ENCODE measurements at regions not wholly inside any gene's neighbourhood (a gene's known extent, or its start where the extent isn't known, plus 50 kb on each side); places are given as distances from the start of the nearest gene placed in this dataset.
"Not testable (repeated sequence)": the region's sequence is repeated elsewhere in the genome, so short reads cannot be mapped to it uniquely, and the experiment has no call there.

GRCh38 chr2:200099256-200099655, 143.9 kb downstream of the MAIP1 start:
- no peak for DNase-seq (ENCODE audit: extremely low read depth, low read depth, low spot score)

GRCh38 chr2:200100027-200100426, 144.6 kb downstream of the MAIP1 start:
- no peak for DNase-seq (ENCODE audit: extremely low read depth, low read depth, low spot score)

- DNase-seq (ENCODE audit: extremely low read depth, low read depth, low spot score), result no peak
Observed at GRCh38 chr2:200101922-200102321, 146.5 kb downstream of the MAIP1 start.

- no peak for DNase-seq (ENCODE audit: extremely low read depth, low read depth, low spot score)
Observed at GRCh38 chr2:200102971-200103370, 147.6 kb downstream of the MAIP1 start.

- DNase-seq (ENCODE audit: extremely low read depth, low read depth, low spot score), result no peak
Observed at GRCh38 chr2:200104015-200104414, 148.6 kb downstream of the MAIP1 start.

DNA sequence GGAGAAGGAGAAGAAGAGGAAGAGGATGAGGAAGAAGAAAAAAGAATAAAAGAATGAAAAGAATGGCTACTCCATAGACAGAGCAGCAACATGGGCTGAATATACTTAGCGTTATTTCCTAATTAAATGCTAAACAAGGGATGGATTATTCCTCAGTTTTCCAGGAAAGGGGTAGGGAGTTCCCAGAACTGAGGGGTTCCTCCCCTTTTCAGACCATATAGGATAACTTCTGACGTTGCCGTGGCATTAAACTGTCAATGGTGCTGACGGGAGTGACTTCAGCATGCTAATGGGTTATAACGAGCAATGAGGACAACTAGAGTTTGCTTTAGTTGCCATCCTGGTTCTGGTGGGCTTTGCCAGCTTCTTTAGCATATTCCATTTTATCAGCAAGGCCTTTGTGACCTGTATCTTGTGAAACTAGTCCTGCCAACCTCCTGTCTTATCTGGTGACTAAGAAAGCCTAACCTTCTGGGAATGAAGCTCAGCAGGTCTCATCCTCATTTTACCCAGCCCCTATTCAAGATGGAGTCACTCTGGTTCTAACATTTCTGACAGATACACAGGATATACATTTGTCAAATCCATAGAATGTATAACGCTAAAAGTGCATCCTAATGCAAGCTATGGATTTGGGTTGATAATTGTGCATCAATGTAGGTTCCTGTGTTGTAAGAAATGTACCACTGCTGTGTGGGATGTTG, 152.3 kb downstream of the MAIP1 start:
- no peak for DNase-seq (ENCODE audit: extremely low read depth, low read depth, low spot score)

DNA sequence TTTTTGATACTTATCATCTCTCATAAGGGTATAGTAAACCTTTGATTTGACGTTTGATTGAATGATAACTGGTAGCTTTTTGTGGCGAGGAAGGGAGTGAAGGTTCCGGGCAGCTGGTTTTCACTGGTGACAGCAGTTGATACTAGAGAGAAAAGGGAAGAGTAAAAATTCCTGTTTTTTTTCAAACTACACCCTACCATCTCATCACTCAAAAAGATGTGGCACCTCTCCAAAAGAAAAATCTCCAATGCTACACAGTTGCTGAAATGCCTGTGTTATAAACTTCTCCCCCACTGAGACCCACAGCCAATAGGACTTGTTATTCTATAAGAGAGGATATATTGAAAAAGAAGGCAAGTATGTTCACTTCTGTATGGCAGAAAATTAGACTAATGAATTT, 154.0 kb downstream of the MAIP1 start:
- DNase-seq (ENCODE audit: extremely low read depth, low read depth, low spot score), result no peak

DNA sequence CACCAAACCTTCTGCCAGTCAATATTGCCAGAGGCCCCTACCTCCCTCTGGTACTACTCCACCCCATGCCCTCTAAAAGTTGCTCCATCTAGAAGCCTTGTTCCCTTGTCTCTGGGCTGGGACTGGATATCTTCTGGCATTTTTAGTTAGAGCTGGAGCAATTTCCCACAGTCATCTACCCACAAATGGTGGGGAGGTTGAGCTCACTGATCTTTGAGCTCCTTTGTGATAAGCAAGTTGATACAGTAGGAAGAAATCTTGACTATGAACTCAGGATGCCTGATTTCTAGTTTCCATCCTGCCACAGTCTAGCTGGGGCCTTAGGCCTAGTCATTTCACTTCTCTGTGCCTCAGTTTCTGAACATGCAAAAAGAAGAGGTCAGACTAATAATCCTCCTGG, 155.0 kb downstream of the MAIP1 start:
- no peak for DNase-seq (ENCODE audit: extremely low read depth, low read depth, low spot score)

DNA sequence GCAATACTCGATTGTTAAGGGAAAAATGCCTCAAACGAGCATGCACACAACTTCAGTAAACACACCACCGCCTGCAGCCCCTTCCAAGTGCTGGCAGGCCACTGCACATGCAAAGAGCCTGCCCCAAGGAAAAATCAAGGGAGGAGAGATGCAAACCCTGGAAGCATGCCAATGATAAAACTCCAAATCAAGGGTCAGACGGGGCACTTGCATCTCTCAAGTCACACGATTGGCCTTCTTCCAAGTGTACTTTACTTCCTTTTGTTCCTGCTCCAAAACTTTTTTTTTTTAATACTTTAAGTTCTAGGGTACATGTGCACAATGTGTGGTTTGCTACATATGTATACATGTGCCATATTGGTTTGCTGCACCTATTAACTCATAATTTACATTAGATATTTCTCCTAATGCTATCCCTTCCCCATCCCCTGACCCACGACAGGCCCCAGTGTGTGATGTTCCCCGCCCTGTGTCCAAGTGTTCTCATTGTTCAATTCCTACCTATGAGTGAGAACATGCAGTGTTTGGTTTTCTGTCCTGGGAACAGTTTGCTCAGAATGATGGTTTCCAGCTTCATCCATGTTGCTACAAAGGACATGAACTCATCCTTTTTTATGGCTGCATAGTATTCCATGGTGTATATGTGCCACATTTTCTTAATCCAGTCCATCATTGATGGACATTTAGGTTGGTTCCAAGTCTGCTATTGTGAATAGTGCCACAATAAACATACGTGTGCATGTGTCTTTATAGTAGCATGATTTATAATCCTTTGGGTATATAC, 157.8 kb downstream of the MAIP1 start:
- DNase-seq (ENCODE audit: extremely low read depth, low read depth, low spot score), result not testable (repeated sequence)

DNA sequence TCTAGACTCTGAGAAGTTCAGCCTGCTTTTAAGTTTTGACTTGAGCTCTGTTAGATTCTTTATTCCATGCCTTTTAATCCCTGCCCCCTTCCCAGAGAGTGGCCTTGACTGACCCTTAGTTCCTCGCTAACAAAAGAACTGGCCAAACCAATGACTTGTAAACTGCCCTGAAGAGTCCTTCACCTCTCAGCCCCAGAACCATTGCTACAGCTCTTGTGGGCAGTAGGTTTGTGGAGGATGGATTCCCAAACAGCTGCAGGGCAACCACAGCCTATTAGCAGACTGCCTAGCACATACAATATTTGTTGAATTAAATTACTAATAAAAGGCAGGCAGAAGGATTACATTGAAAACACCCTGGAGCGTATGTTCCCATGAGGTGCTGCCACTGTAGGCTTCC, 163.9 kb downstream of the MAIP1 start:
- no peak for DNase-seq (ENCODE audit: extremely low read depth, low read depth, low spot score)

DNA sequence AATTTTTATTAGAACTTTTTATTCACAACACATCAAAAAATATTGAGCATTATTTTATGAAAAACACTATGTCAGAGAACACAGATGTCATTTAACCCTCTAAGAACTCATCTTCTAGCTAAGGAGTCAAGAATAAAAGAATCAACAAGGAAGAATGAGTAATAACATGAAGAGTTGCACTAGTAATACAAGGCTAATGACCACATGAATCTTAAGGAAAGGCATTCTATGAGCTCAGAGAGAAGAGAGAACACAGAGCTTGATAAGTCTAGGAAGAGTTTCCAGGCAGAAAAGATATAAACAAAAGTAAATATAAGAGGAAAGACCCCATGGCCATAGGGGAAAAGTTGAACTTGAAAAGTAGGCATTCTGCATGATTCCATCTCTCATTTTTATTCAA, 166.5 kb downstream of the MAIP1 start:
- DNase-seq (ENCODE audit: extremely low read depth, low read depth, low spot score), result no peak

DNA sequence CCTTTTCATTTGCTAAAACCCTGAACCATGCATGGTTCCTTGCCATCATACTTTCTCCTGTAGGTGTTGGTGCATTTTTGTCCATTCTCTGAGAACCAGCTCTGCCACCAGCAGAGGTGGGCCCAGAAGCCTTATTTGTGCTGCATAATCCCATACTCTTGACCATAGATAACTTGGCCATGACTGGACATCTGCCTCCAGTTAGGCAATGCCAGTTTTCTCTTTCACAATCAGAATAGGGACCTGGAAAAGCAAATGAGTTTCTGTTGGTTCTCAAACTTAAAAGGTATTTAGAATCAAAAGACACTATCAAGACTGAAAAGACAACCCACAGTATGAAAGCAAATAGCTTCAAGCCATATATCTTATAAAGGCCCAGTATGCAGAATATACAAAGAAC, 167.3 kb downstream of the MAIP1 start:
- DNase-seq (ENCODE audit: extremely low read depth, low read depth, low spot score), result no peak

GRCh38 chr2:200124665-200125368, 169.4 kb downstream of the MAIP1 start:
- DNase-seq (ENCODE audit: extremely low read depth, low read depth, low spot score), result not testable (repeated sequence)

DNA sequence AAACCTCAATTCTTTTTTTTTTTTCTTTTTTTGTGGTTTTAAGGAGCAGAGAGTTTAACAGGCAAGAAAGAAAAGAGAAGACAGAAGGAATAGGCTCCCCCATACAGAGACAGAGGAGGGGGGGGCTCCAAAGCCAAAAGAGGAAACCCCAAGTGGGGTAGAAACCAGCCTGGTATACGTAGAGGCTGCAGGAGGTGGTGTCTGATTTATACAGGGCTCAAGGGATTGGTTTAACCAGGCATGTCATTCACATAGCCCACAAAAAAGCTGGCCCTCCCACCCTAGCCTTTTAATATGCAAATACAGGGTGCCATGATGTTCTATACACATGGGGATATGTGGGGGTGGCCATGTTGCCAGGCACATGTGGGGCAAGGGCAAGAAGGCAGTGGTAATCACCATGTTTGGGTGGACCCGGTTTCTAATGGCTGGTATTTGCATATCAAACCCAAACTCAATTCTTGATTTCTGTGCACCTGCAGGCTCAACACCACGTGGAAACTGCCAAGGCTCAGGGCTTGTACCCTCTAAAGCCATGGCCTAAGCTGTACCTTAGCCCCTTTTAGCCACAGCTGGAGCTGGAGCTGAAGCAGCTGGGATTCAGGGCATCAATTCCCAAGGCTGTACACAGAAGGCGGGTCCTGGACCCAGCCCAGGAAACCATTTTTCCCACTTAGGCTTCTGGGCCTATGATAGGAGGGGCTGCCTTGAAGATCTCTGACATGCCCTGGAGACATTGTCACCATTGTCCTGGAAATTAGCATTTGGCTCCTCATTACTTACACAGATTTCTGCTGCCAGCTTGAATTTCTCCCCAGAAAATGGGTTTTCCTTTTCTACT, 170.3 kb downstream of the MAIP1 start:
- DNase-seq (ENCODE audit: extremely low read depth, low read depth, low spot score), result no peak

- DNase-seq (ENCODE audit: extremely low read depth, low read depth, low spot score), result not testable (repeated sequence)
Observed at GRCh38 chr2:200126285-200126670, 170.9 kb downstream of the MAIP1 start.

DNA sequence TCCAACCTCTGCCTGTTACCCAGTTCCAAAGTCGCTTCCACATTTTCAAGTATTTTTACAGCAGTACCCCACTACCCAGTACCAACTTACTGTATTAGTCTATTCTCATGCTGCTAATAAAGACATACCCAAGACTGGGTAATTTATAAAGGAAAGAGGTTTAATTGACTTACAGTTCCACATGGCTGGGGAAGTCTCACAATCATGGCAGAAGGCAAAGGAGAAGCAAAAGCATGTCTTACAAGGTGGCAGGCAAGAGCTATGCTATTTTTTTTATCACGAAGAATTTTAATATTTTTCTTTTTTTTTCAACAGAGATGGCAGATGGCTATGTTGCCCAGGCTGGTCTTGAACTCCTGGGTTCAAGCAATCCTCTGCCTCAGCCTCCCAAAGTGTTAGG, 171.3 kb downstream of the MAIP1 start:
- DNase-seq (ENCODE audit: extremely low read depth, low read depth, low spot score), result not testable (repeated sequence)

DNA sequence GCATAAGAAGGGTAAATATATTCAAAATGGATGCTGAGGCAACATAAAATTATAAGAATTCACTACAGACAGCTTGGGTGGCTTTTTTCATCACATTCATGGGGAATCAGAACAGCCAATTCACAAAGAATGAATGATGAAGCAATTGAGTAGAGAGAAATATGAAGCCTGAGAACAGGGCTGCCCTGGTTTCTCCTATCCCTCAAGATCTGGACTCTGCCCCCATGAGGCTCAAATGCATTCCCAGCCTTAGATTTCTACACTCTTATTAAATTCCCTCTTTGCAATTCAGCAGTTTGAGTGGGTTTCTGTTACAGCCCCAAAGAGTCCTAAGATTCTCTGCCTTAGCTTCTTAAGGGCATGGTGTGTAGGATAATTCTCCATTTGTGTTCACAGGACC, 172.5 kb downstream of the MAIP1 start:
- DNase-seq (ENCODE audit: extremely low read depth, low read depth, low spot score), result no peak

GRCh38 chr2:200128296-200128695, 172.9 kb downstream of the MAIP1 start:
- no peak for DNase-seq (ENCODE audit: extremely low read depth, low read depth, low spot score)

GRCh38 chr2:200129721-200130462, 174.5 kb downstream of the MAIP1 start:
- no peak for DNase-seq (ENCODE audit: extremely low read depth, low read depth, low spot score)

DNA sequence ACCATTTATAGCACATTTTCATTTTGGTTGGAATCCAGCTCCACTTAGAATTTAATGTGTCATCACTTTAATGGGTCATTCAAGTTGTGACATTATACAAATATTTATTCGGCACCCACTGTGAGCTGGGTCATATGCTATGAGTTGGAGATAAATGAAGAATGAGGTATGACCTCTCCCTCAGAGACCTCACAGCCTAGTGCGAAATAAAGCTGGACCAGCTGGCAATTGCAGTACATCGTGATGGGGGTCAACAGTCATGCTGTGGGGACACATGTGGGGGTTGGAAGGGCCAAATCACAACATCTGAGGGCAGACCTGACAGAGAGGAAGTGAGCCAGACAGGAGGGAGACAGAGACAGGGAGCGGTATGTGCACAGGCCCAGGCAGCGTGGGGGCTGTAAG, 175.4 kb downstream of the MAIP1 start:
- DNase-seq (ENCODE audit: extremely low read depth, low read depth, low spot score), result no peak

Data from glomerular endothelial cell (primary cell).